DMS153 treated with DMSO at 0.1 percent for 48 hours (cell line): ENCODE measurements at regions not wholly inside any gene's neighbourhood (a gene's known extent, or its start where the extent isn't known, plus 50 kb on each side); places are given as distances from the start of the nearest gene placed in this dataset.

Source experiments
- DNase-seq: peaks from one replicate; lab custom pipeline; 2025; ENCODE audit not compliant: unreplicated experiment; lab: John Stamatoyannopoulos, UW

GRCh38 chr16:73713251-73713650 lies 583.4 kb upstream of the PSMD7 start:
- DNase-seq, result no peak

- DNase-seq, result no peak
Observed at GRCh38 chr16:73711406-73712080, 585.1 kb upstream of the PSMD7 start.

- DNase-seq, result no peak
Observed at GRCh38 chr16:73710526-73710925, 586.1 kb upstream of the PSMD7 start.

GRCh38 chr16:73707863-73708262 lies 588.8 kb upstream of the PSMD7 start:
- DNase-seq, result no peak

- no peak for DNase-seq
Observed at GRCh38 chr16:73703891-73704290, 592.7 kb upstream of the PSMD7 start.

- DNase-seq, result no peak
Observed at GRCh38 chr16:73697336-73697735, 599.3 kb upstream of the PSMD7 start.

- DNase-seq, result no peak
Observed at GRCh38 chr16:73692861-73693260, 603.8 kb upstream of the PSMD7 start.

GRCh38 chr16:73683804-73684203 lies 612.8 kb upstream of the PSMD7 start:
- no peak for DNase-seq

GRCh38 chr16:73672135-73672534 lies 624.2 kb upstream of the ZFHX3 start:
- no peak for DNase-seq

GRCh38 chr16:73670836-73671820 lies 623.2 kb upstream of the ZFHX3 start:
- DNase-seq, result no peak

GRCh38 chr16:73669535-73670274 lies 621.8 kb upstream of the ZFHX3 start:
- no peak for DNase-seq

- DNase-seq, result no peak
Observed at GRCh38 chr16:73663720-73664119, 615.8 kb upstream of the ZFHX3 start.

GRCh38 chr16:73636196-73636595 lies 588.3 kb upstream of the ZFHX3 start:
- no peak for DNase-seq

- no peak for DNase-seq
Observed at GRCh38 chr16:73629011-73629410, 581.1 kb upstream of the ZFHX3 start.

- no peak for DNase-seq
Observed at GRCh38 chr16:73617738-73618137, 569.8 kb upstream of the ZFHX3 start.

GRCh38 chr16:73616770-73617169 lies 568.8 kb upstream of the ZFHX3 start:
- no peak for DNase-seq

GRCh38 chr16:73616166-73616753 lies 568.3 kb upstream of the ZFHX3 start:
- peak; percentile 47 for DNase-seq

- DNase-seq, result no peak
Observed at GRCh38 chr16:73615071-73615940, 567.4 kb upstream of the ZFHX3 start.

GRCh38 chr16:73614131-73614530 lies 566.2 kb upstream of the ZFHX3 start:
- DNase-seq, result no peak

GRCh38 chr16:73610605-73611156 lies 562.8 kb upstream of the ZFHX3 start:
- DNase-seq, result peak; percentile 56
